Endodermal cell (in vitro differentiated cells): ENCODE measurements at regions not wholly inside any gene's neighbourhood (a gene's known extent, or its start where the extent isn't known, plus 50 kb on each side); places are given as distances from the start of the nearest gene placed in this dataset.

Experiments
- DNase-seq: peaks from one replicate; pipeline ENCODE4 v3.0.0-alpha.2; 2017
- H3K27ac ChIP-seq: 2 replicates; pipeline ENCODE4 v1.5.1; 2013; ENCODE audit warnings: mild to moderate bottlenecking, low read depth, low read length, moderate library complexity
- H3K27me3 ChIP-seq: 2 replicates; pipeline ENCODE4 v1.6.1; 2013; ENCODE audit warnings: mild to moderate bottlenecking, low read length, moderate library complexity; ENCODE audit not compliant: insufficient read depth, control insufficient read depth, poor library complexity, severe bottlenecking
- H3K36me3 ChIP-seq: 2 replicates; pipeline ENCODE4 v1.7.0; 2013; ENCODE audit warnings: mild to moderate bottlenecking, low read length, moderate library complexity; ENCODE audit not compliant: control insufficient read depth, insufficient read depth
- H3K4me1 ChIP-seq: one replicate; pipeline ENCODE4 v1.7.0; 2013; ENCODE audit warnings: low read length; ENCODE audit not compliant: control insufficient read depth, insufficient read depth
- H3K4me3 ChIP-seq: 2 replicates; pipeline ENCODE4 v1.5.1; 2013; ENCODE audit warnings: mild to moderate bottlenecking, low read length, moderate library complexity
- H3K9ac ChIP-seq: 2 replicates; pipeline ENCODE4 v1.6.1; 2013; ENCODE audit warnings: mild to moderate bottlenecking, low read length, moderate library complexity; ENCODE audit not compliant: poor library complexity, severe bottlenecking; ENCODE audit errors: extremely low read depth
- H3K9me3 ChIP-seq: 2 replicates; pipeline ENCODE4 v1.6.1; 2013; ENCODE audit warnings: mild to moderate bottlenecking, low read length, moderate library complexity; ENCODE audit not compliant: control insufficient read depth
- H3K27ac Mint-ChIP-seq: 2 replicates; pipeline ENCODE4 v1.8.0; 2020; ENCODE audit warnings: mixed read lengths
- H3K27me3 Mint-ChIP-seq: 2 replicates; pipeline ENCODE4 v1.8.0; 2021; ENCODE audit warnings: mild to moderate bottlenecking, mixed read lengths; ENCODE audit not compliant: insufficient read depth
- H3K36me3 Mint-ChIP-seq: 2 replicates; pipeline ENCODE4 v1.8.0; 2020; ENCODE audit warnings: low read depth, mixed read lengths
- H3K4me1 Mint-ChIP-seq: 2 replicates; pipeline ENCODE4 v1.8.0; 2020; ENCODE audit warnings: mixed read lengths
- H3K4me3 Mint-ChIP-seq: 2 replicates; pipeline ENCODE4 v1.8.0; 2020; ENCODE audit warnings: mild to moderate bottlenecking, moderate library complexity, mixed read lengths
- H3K9me3 Mint-ChIP-seq: 2 replicates; pipeline ENCODE4 v1.8.0; 2020; ENCODE audit warnings: mild to moderate bottlenecking, mixed read lengths
- WGBS, 2 experiments: methylation state at CpG; one replicate each; pipeline versions ENCODE4 v1.1.5 to v1.1.7; 2013; ENCODE audit warnings: missing lambda C conversion rate in 2 of 2, mixed read lengths in 1 of 2; ENCODE audit not compliant: insufficient coverage in 1 of 2, insufficient read length in 1 of 2; 5-methylcytosine and 5-hydroxymethylcytosine counted together
- TF ChIP-seq, protein P1 (sequence below): fragments of 200-600 bp; sonication (generic); conservative IDR thresholded peaks from 2 replicates; pipeline ENCODE4 v1.5.0; 2021; ENCODE audit warnings: antibody characterized with exemption, mild to moderate bottlenecking

DNA sequence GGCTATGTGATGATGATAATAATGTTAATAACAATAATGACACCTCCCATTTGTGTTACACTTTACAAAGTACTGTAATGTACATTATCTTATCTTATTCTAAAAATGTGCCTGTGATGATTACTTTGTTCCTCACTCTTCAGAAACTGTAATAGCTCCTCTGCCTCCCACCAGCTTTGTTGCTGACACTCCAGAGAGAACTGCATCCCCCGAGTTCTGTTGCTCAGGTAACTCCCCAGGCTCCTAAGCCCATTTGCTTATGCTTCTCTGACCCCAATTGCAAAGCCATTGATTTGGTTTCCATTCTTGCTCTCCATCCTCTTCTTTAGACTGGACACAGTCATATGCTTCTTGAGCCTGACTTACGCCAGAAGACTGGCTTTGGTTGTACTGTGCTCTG is 319.7 kb downstream of the EPM2A start:
- Mint-ChIP-seq H3K4me3 (no peak overlapping the region), H3K27ac (no peak overlapping the region), H3K9me3 (no peaks in the 10 kb centered on the region), H3K36me3 (no peaks in the 10 kb centered on the region), H3K4me1 (peaks cover 3% of the 10 kb centered on the region), H3K27me3 (peaks cover 2% of the 10 kb centered on the region)
- Histone ChIP-seq H3K4me1 (no peaks in the 10 kb centered on the region), H3K27ac (no peak overlapping the region), H3K4me3 (no peak overlapping the region), H3K36me3 (no peaks in the 10 kb centered on the region), H3K9ac (no peak overlapping the region), H3K9me3 (no peaks in the 10 kb centered on the region), H3K27me3 (no peaks in the 10 kb centered on the region)
- TF ChIP-seq, protein P1, sequence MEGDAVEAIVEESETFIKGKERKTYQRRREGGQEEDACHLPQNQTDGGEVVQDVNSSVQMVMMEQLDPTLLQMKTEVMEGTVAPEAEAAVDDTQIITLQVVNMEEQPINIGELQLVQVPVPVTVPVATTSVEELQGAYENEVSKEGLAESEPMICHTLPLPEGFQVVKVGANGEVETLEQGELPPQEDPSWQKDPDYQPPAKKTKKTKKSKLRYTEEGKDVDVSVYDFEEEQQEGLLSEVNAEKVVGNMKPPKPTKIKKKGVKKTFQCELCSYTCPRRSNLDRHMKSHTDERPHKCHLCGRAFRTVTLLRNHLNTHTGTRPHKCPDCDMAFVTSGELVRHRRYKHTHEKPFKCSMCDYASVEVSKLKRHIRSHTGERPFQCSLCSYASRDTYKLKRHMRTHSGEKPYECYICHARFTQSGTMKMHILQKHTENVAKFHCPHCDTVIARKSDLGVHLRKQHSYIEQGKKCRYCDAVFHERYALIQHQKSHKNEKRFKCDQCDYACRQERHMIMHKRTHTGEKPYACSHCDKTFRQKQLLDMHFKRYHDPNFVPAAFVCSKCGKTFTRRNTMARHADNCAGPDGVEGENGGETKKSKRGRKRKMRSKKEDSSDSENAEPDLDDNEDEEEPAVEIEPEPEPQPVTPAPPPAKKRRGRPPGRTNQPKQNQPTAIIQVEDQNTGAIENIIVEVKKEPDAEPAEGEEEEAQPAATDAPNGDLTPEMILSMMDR = no peak
- 89 to 93% methylated on average over 2 of the region's 2 CpGs for WGBS, 2 experiments
- no peak for DNase-seq

DNA sequence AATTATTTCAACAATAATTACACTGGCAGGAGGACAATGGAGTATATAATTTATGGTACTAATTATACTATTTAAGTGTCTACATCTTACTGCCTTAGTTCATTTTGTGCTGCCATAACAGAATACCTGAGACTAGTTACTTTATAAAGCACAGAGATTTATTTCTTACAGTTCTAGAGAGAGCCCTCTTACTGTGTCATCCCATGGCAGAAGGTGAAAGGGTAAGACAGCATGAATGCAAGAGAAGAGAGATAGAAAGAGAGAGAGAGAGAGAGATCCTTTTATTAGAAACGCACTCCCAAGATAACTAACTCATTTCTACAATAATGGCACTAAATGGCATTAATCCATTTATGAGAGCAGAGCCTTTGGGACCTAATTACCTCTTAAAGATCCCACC is 314.7 kb downstream of the EPM2A start:
- Histone ChIP-seq H3K27ac (no peak overlapping the region), H3K36me3 (no peaks in the 10 kb centered on the region), H3K9ac (no peak overlapping the region), H3K27me3 (no peaks in the 10 kb centered on the region), H3K9me3 (no peaks in the 10 kb centered on the region), H3K4me3 (no peak overlapping the region), H3K4me1 (no peaks in the 10 kb centered on the region)
- Mint-ChIP-seq H3K27ac (no peak overlapping the region), H3K4me3 (no peak overlapping the region), H3K27me3 (peaks cover 2% of the 10 kb centered on the region), H3K36me3 (no peaks in the 10 kb centered on the region), H3K9me3 (no peaks in the 10 kb centered on the region), H3K4me1 (peaks cover 3% of the 10 kb centered on the region)
- DNase-seq = no peak
- 83% methylated on average over 1 of the region's 1 CpG; no CpG with 5 or more reads in 1 of the 2 experiments for WGBS, 2 experiments
- TF ChIP-seq, protein P1 = no peak

DNA sequence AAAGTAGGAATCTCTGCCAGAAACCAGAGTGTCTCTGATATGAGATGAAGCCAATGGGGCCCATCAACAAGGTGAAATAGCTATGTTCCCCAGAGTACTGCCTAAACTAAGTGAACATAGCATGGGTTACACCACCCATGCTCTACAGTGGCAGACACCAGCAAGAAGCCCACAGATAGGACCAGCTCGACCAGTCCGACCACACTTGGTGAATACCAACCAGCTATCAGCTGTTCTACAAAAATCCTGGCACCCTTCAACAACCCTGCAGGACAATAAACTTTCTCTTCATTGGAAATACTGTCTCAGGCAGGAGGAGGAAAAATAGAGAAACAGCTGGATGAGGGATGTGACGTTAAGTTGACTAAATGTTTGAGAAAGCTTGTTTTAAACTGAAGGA is 311.4 kb downstream of the EPM2A start:
- Histone ChIP-seq H3K36me3 (no peaks in the 10 kb centered on the region), H3K9ac (no peak overlapping the region), H3K4me1 (no peaks in the 10 kb centered on the region), H3K27me3 (no peaks in the 10 kb centered on the region), H3K9me3 (no peaks in the 10 kb centered on the region), H3K27ac (no peak overlapping the region), H3K4me3 (no peak overlapping the region)
- Mint-ChIP-seq H3K36me3 (no peaks in the 10 kb centered on the region), H3K27me3 (no peaks in the 10 kb centered on the region), H3K4me3 (no peak overlapping the region), H3K27ac (no peak overlapping the region), H3K9me3 (no peaks in the 10 kb centered on the region), H3K4me1 (peaks cover 15% of the 10 kb centered on the region)
- TF ChIP-seq, protein P1 = no peak
- WGBS, 2 experiments = 99 to 100% methylated on average over 1 to 3 of the region's 3 CpGs
- no peak for DNase-seq
